Stimulated activated CD8-positive, alpha-beta memory T cell treated with anti-CD3 and anti-CD28 coated beads, Interleukin-4, amount 100 ng/mL, for 24 hours (primary cell): ENCODE measurements at regions not wholly inside any gene's neighbourhood (a gene's known extent, or its start where the extent isn't known, plus 50 kb on each side); places are given as distances from the start of the nearest gene placed in this dataset.
"Not testable (repeated sequence)": the region's sequence is repeated elsewhere in the genome, so short reads cannot be mapped to it uniquely, and the experiment has no call there.

Experiments
- DNase-seq: peaks from one replicate; pipeline ENCODE4 v3.0.0-alpha.2; 2020; ENCODE audit warnings: low read depth

GRCh38 chr10:36448760-36449691 is 676.4 kb upstream of the ANKRD30A start:
- no peak for DNase-seq

GRCh38 chr10:36446881-36447280 is 678.5 kb upstream of the ANKRD30A start:
- DNase-seq: no peak

- no peak for DNase-seq
These were observed 682.2 kb upstream of the ANKRD30A start for GRCh38 chr10:36443233-36443632.

- no peak for DNase-seq
These were observed 683.8 kb upstream of the ANKRD30A start for GRCh38 chr10:36441557-36441956.

- DNase-seq: no peak
These were observed 684.9 kb upstream of the ANKRD30A start for GRCh38 chr10:36440539-36440938.

GRCh38 chr10:36437367-36437766 is 688.0 kb upstream of the ANKRD30A start:
- no peak for DNase-seq

GRCh38 chr10:36428507-36428906 is 696.9 kb upstream of the ANKRD30A start:
- DNase-seq: no peak

GRCh38 chr10:36425131-36425797 is 700.1 kb upstream of the ANKRD30A start:
- no peak for DNase-seq

- no peak for DNase-seq
These were observed 700.9 kb upstream of the ANKRD30A start for GRCh38 chr10:36424502-36424901.

GRCh38 chr10:36423821-36424248 is 701.6 kb upstream of the ANKRD30A start:
- DNase-seq: no peak

- DNase-seq: no peak
These were observed 703.4 kb upstream of the ANKRD30A start for GRCh38 chr10:36421992-36422391.

- no peak for DNase-seq
These were observed 708.9 kb upstream of the ANKRD30A start for GRCh38 chr10:36416513-36416912.

- no peak for DNase-seq
These were observed 712.5 kb upstream of the ANKRD30A start for GRCh38 chr10:36412942-36413341.

- DNase-seq: not testable (repeated sequence)
These were observed 725.2 kb upstream of the ANKRD30A start for GRCh38 chr10:36400238-36400637.

- DNase-seq: no peak
These were observed 731.6 kb upstream of the ANKRD30A start for GRCh38 chr10:36393801-36394200.

GRCh38 chr10:36391405-36391804 is 734.0 kb upstream of the ANKRD30A start:
- DNase-seq: no peak

- DNase-seq: no peak
These were observed 735.2 kb upstream of the ANKRD30A start for GRCh38 chr10:36390221-36390620.

- DNase-seq: no peak
These were observed 737.2 kb upstream of the ANKRD30A start for GRCh38 chr10:36388166-36388565.

GRCh38 chr10:36385693-36386092 is 739.7 kb upstream of the ANKRD30A start:
- DNase-seq: no peak

- no peak for DNase-seq
These were observed 741.3 kb upstream of the FZD8 start for GRCh38 chr10:36383349-36383748.

- no peak for DNase-seq
These were observed 739.7 kb upstream of the FZD8 start for GRCh38 chr10:36381748-36382147.

- DNase-seq: no peak
These were observed 738.4 kb upstream of the FZD8 start for GRCh38 chr10:36380538-36380937.

GRCh38 chr10:36375107-36375506 is 733.0 kb upstream of the FZD8 start:
- no peak for DNase-seq
